ENCODE measurements at regions not wholly inside any gene's neighbourhood (a gene's known extent, or its start where the extent isn't known, plus 50 kb on each side); places are given as distances from the start of the nearest gene placed in this dataset.

- DNase-seq, result no peak
Measured at GRCh38 chr3:174791161-174791560, 68.0 kb upstream of the NAALADL2 start.

DNA sequence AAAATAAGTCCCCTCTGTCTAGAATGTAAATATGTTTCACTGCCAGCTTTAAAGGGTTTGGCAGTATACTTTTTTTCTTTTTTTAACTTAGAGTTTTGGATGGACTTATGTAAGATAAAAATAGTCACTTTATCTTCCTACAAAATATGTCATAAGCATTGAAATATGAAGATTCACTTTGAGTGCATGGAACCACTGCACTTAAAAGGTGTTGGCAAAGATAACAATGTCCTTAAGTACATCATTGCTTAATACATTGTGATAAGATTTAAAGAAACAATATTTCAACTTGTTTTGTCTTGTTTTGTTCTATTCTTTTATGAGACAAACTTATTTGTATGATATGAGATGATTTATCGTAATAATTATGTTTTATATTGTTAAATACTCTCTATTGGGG lies 66.3 kb upstream of the NAALADL2 start:
- no peak for DNase-seq

Data from right hindlimb (tissue), 1 donor.